GM19239 (cell line): ENCODE measurements at regions not wholly inside any gene's neighbourhood (a gene's known extent, or its start where the extent isn't known, plus 50 kb on each side); places are given as distances from the start of the nearest gene placed in this dataset.
A peak's percentile ranks its signal among the peaks of the same experiment; 100 is the strongest.

Source experiments
- DNase-seq: peaks from one replicate; pipeline ENCODE4 v3.0.0; 2011; ENCODE audit warnings: low spot score; ENCODE audit not compliant: insufficient read length
- FAIRE-seq: peaks from 2 replicates; lab custom pipeline; 2011; peaks lifted over from hg19 to GRCh38; lab: Jason Lieb, UNC

DNA sequence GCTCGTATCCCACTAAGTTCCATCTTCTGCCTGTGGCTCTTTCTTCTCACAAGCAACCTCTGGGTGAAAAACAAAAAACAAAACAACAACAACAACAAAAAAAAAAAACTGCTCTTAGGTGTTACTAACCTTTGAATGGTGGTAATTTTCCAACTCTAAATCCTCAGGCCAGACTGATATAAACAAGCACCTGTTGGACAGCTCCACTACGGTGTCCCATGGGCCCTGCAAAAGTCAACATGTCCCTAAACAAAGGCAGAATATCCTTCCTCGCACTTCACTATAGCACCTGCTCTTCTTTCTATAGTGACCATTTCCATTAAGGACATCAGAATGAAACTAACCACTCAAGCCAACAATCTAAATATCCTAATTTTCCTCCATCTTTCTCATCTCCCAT, 54.6 kb upstream of the PARM1 start:
- FAIRE-seq (no peak), DNase-seq (no peak)

- no peak for DNase-seq
- FAIRE-seq: peak; percentile 53
These were observed 57.5 kb upstream of the PARM1 start for GRCh38 chr4:74875451-74875850.

DNA sequence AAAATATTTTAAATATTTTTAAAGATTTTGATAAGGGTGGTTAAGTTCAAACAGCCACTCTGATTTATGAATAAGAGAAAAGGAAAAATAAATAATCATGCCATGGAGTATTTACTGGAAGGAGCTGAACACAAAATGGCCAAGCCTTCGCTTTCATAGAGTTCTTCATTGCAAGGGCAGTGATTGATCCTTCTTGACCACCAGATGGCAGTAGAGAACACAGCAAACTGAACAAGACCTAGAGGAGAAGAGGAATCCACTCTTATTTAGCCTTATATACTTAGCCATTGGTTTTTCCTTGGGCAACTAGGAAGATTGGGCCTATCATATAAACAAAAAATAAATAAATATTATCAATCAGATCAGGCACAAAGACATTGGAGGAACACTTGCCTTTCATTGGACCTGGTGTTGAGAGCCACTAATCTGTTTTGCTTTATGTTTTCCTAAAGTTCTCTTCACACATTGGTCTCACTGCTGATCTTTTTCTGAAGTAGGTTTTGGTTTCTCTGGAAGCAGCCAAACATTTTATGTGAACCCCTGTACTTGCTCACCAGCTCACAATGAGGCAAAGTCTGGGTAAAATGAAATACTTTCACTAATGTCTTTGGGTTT, 58.1 kb upstream of the PARM1 start:
- FAIRE-seq (peak; percentile 97), DNase-seq (peak; percentile 19)

DNA sequence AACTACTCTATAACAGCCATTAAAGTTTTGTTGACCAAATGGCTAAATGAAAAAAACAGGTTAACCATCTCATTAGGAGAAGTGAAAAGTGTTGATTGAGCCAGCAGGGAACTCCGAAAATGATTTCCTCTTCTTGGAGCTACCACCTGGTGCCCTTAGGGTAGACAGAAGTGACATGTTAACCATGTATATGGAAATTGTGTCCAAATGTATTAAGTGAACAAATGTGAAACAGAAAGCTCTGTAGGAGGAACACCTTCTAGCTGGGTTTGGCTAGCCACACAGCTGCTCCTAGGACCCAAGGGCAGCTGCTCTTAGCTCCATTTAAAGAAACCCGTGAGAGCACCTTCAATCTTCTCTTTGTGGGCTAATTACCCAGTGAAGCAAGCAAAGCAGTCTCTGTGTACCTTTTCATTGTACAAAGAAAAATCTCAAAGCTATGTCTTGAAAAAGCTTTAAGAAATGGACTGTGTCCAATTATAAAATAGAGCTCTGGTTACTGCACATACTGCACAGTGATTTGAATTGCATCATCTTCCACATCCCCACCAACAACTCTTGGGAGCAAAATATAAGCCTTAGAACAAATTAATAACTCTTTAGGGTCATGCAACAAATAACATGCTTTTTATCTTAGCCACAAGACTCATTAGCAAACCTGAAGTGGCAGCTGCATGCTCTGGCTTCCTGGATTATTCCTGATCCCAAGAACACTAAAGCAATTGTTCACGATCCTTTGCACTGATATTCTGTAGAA, 59.2 kb upstream of the PARM1 start:
- DNase-seq (peak; percentile 28), FAIRE-seq (peak; percentile 90)

DNA sequence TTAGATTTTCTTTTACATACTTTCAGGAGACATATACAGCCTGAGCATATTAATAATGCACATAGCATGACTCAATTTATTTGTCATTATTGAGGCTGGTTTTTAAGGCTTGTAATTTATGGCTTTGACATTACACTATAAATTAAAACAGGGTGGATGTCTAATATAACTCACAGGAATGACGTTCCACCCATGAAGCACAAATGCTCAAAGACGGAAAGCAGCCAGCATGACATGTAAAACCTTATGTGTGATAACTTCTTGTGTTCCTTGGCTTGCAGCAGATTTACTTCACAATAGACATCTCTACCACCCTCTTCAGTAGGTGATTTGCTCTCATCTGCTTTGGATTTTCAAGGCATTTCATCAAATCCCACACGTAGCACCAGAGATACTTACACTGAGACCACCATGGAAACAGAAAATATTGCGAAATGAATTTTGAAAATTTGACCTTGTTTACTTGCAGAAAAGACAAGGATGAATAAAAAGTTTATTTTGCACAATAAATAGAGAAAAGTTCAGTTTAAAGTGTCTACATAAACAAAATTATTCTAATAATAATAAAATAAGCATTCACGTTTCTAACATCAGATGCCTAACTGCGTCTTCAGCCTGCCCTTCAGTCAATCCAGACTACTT, 64.7 kb upstream of the BTC start:
- FAIRE-seq (no peak), DNase-seq (no peak)

GRCh38 chr4:74855879-74856278, 61.6 kb upstream of the BTC start:
- FAIRE-seq (no peak), DNase-seq (no peak)

- FAIRE-seq (no peak), DNase-seq (no peak)
These were observed 54.5 kb upstream of the BTC start for GRCh38 chr4:74848774-74849173.

GRCh38 chr4:74845834-74846233, 51.5 kb upstream of the BTC start:
- DNase-seq (no peak), FAIRE-seq (no peak)
